HG03342 (cell line): ENCODE measurements at regions not wholly inside any gene's neighbourhood (a gene's known extent, or its start where the extent isn't known, plus 50 kb on each side); places are given as distances from the start of the nearest gene placed in this dataset.

ENCODE experiments used
- ATAC-seq: cut with Tn5 transposase; IDR thresholded peaks from one replicate; pipeline ENCODE4 v1.9.1; 2021; ENCODE audit warnings: mild to moderate bottlenecking, moderate library complexity; ENCODE audit not compliant: unreplicated experiment

GRCh38 chr2:120401275-120402066, 55.5 kb downstream of the INHBB start:
- ATAC-seq = no peak

DNA sequence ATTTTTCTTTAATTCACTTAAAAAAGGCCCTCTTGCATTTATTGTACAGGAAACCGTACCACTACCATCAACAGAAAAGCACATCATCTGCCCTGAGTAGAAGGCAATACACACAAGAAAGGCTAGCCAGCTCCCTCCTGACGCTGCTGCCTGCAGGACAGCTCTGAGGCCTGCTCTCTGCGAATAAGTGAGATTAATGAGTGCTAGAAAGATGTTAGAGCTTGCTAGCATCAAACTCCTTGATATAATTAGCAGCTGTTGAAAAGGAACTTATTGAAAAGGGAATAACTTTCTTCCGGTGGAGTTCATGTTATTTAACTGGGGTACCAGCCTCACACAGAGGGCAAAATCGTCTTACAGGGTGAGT, 56.1 kb downstream of the INHBB start:
- no peak for ATAC-seq

DNA sequence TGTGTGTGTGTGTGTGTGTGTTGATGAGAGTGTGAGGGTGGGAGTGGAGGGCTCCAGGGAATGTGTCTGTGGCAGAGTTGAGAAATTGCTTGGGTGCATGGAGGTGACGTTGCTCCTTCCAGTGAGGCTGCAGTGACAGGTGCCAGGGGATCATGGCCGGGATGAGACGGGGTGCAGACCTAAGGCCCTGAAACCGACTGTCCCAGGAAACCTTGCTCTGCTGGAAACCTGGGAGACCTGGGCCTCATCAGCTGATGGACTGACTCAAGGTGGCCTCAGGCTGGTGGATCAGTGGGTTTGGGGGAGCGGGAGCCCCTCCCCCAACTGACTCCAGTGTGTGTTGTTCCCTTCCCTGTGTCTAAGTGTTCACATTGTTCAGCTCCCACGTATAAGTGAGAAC, 56.6 kb downstream of the INHBB start:
- no peak for ATAC-seq

DNA sequence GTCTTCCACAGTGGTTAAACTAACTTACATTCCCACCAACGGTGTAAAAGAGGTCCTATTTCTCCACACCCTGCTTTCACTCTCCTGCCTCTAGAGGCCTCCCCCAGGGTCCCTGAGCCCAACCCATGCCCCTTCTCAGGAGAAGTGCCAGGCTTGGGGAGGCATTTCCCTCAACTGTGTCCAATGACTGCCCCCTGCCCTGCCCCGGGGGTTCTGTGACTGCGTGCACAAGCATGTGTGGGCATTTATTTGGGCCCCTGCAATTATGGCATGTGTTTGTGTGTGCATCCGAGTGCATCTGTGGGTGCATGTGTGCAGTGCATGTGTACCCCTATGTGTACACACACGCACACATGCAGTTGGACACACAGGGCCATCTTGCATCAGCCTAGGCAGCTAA, 57.3 kb downstream of the INHBB start:
- no peak for ATAC-seq

GRCh38 chr2:120403676-120404075, 57.7 kb downstream of the INHBB start:
- ATAC-seq = no peak

- no peak for ATAC-seq
Measured at GRCh38 chr2:120404274-120404673, 58.3 kb downstream of the INHBB start.

GRCh38 chr2:120404941-120405758, 59.2 kb downstream of the INHBB start:
- no peak for ATAC-seq

DNA sequence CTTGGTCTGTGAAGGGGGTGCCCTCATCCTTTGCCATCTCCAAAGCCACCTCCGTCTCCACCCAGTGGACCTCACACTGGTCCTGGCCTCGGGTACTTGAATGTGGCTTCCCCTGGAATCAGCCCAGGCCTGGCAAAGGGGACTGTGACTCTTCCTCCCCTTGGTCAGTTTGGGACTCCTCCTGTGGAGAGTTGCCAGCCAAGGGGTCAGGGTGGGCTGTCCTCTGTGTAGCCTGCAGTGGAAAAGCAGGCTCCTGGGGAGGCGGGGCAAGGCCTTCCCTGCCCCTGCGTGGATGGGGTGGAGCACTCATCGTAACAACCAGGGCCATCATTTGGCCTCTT, 59.8 kb downstream of the INHBB start:
- no peak for ATAC-seq

GRCh38 chr2:120406566-120406965, 60.6 kb downstream of the INHBB start:
- no peak for ATAC-seq

- no peak for ATAC-seq
Measured at GRCh38 chr2:120410487-120410886, 64.6 kb downstream of the INHBB start.

DNA sequence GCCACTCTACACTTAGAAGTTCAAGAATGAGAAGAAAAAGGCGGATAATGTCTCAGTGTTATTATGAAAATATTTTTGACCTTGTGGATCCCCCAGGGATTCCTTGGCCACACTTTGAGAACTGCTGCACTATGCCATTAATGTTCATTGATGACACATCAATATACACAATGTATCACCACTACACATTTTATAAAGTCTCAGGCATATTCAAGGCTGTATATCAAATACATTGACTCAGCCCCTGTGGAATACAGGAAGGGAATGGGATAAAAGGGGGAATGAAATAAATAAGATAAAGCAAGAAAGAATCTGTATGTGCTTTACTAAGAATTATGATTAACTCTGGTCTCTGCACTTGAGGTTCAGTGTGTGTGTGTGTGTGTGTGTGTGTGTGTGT, 69.1 kb downstream of the INHBB start:
- no peak for ATAC-seq

DNA sequence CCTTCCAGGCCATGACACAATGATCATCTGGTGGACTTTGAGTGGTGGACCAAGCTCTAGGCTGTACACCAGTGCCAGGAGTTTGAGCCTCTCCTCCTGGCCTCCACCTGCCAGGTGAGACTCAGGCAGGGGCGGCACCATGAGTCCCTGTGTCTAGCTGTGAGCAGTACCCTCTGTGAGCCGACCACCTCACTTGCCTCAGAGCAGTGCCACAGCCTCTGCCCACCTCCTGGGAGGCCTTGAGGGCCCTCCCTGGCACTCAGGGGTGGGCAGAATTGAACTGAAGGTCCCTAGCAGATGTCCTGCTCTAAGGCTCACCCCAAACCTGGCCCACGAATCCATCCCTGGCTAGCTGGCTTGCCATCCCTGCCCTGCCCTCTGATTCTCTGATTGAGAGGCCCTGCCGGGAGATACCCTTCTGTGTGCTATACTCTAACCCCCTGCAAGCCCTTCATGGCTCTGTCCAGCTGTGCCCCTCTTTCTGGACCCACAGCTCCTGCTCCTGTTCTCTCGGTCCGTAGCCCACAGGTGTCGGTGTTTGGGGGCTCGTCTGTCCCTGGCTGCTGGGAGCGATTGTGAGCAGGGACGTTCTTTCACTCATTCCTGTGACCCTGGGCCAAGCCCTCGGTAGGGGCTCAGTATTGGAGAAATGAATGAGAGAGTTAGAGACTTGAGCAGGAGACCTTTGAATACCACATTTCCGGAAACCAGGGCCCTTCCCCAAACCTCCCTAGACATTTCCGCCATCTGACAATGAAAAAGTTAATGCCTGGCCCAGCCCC, 70.0 kb downstream of the INHBB start:
- no peak for ATAC-seq

GRCh38 chr2:120418174-120418787, 72.3 kb downstream of the INHBB start:
- no peak for ATAC-seq

DNA sequence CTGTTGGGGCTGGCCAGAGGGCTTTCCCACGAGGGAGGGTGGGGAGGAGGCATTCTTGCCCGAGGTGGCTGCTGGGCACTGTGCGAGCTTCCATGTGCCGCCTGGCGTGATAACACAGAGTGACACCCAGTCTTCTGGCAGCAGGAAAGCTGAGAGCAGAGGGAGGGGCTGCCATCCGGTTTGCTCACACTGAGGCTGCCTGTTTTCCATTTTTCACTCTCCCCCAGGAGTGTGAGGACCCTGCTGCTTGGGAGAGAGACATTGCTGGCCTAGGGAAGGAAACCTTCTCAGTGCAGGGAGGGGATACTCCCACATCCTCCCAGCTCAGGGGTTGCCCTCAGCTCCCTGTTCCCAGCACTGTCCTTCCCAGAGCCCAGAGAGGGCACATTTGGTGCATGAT, 73.1 kb downstream of the INHBB start:
- ATAC-seq = no peak

DNA sequence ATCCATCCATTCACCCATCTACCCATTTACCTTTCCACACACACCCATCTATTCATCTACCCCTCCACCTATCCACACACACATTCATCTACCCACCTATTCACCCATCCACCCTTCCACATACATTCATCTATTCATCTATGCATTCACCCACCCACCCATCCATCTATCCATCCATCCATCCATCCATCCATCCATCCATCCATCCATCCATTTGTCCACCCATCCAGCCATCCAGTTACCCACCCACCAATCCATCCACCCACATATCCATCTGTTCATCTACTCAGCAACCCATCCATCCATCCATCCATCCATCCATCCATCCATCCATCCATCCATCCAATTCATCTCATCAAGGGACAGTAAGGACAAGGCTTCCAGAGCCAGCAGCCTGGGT, 74.0 kb downstream of the INHBB start:
- no peak for ATAC-seq

- ATAC-seq = no peak
Measured at GRCh38 chr2:120421126-120421829, 75.3 kb downstream of the INHBB start.

DNA sequence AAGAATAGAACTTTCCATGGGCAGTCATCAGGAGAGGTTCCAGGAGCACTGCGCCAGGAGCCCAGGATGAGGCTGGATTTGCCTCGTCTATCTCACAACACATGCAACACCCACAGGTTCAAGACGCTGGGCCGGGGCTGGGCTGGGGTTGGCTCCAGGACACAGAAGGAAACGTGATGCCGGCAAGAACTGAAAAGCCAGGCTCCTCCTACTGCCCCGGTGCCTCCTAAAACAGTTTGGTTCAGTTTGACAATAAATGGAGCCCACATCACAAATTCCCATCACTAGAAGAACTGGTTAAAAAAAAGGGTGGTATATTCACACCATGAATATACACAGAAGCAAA, 75.9 kb downstream of the INHBB start:
- no peak for ATAC-seq

DNA sequence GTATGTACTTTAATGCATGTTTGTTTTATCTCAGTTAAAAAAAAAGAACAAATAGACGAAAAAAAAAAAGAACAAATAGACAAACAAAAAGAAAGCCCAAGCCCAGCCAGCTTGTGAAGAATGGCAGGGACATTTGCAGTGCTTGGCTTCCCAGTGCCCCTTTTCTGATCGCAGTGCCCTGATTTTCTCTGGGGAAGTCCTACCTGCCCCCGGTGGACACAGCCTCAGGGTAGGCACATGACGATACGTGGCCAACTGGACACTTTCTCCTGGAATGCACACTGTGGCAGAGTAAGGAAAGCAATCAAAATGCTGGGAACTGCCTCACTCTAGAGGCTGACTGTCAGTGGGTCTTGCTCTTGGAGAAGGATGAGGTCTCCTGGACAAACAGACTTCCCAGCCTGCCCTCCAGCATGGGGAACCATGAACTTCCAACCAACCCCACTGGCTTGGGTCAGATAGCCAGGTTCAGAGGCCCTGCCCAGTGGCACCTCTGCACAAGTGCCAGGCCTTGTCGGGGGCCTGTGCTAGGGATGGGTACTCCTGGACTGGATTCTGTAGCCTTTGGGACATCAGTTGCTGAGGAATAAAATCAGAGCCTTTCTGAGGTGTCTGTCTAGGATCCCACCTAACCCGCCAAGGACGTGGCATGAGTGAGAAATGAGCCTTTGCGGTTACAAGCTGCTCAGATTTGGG, 76.7 kb downstream of the INHBB start:
- ATAC-seq = no peak

- no peak for ATAC-seq
Measured at GRCh38 chr2:120423167-120423943, 77.4 kb downstream of the INHBB start.
